GM23338 (cell line): ENCODE measurements at regions not wholly inside any gene's neighbourhood (a gene's known extent, or its start where the extent isn't known, plus 50 kb on each side); places are given as distances from the start of the nearest gene placed in this dataset.

Source experiments
- CREB1 ChIP-seq: fragments of 250-450 bp; sonication (Bioruptor Pico); IDR thresholded peaks from 2 replicates; pipeline ENCODE4 v1.5.0; 2020; ENCODE audit warnings: low read depth, mild to moderate bottlenecking, moderate library complexity
- CTCF ChIP-seq, 2 experiments: fragments of 200-600 bp in 1 of 2; sonication (generic) in 1 of 2; conservative IDR thresholded peaks; 2 replicates each; pipeline versions ENCODE4 v1.5.1 to v1.6.1; 2016 to 2017; ENCODE audit warnings: antibody characterized with exemption in 2 of 2, low read depth in 2 of 2, mild to moderate bottlenecking in 2 of 2, moderate library complexity in 1 of 2
- ETS1 ChIP-seq: IDR thresholded peaks from 2 replicates; pipeline ENCODE4 v1.6.1; 2016; ENCODE audit warnings: antibody characterized with exemption
- EZH2 ChIP-seq: fragments of 200-600 bp; sonication (generic); IDR thresholded peaks from one replicate; pipeline ENCODE4 v1.8.0; 2017; ENCODE audit warnings: antibody characterized with exemption, mild to moderate bottlenecking, low read depth; ENCODE audit not compliant: unreplicated experiment
- EZH2phosphoT487 ChIP-seq: fragments of 200-600 bp; sonication (generic); IDR thresholded peaks from one replicate; pipeline ENCODE4 v1.8.1; 2018; ENCODE audit warnings: antibody characterized with exemption; ENCODE audit not compliant: unreplicated experiment
- JUNB ChIP-seq: IDR thresholded peaks from one replicate; pipeline ENCODE4 v1.6.1; 2016; ENCODE audit warnings: antibody characterized with exemption; ENCODE audit not compliant: unreplicated experiment
- POLR2AphosphoS5 ChIP-seq: IDR thresholded peaks from 2 replicates; pipeline ENCODE4 v1.6.1; 2016; ENCODE audit warnings: antibody characterized with exemption, low read depth
- REST ChIP-seq: IDR thresholded peaks from one replicate; pipeline ENCODE4 v1.6.1; 2018; ENCODE audit warnings: antibody characterized with exemption; ENCODE audit not compliant: unreplicated experiment
- ZNF114 ChIP-seq: fragments of 250-450 bp; sonication (Bioruptor Pico); IDR thresholded peaks from 2 replicates; pipeline ENCODE4 v1.5.0; 2020; ENCODE audit warnings: mild to moderate bottlenecking, moderate library complexity
- ZNF462 ChIP-seq: fragments of 250-450 bp; sonication (Bioruptor Pico); IDR thresholded peaks from 2 replicates; pipeline ENCODE4 v1.5.0; 2020; ENCODE audit warnings: mild to moderate bottlenecking, moderate library complexity

DNA sequence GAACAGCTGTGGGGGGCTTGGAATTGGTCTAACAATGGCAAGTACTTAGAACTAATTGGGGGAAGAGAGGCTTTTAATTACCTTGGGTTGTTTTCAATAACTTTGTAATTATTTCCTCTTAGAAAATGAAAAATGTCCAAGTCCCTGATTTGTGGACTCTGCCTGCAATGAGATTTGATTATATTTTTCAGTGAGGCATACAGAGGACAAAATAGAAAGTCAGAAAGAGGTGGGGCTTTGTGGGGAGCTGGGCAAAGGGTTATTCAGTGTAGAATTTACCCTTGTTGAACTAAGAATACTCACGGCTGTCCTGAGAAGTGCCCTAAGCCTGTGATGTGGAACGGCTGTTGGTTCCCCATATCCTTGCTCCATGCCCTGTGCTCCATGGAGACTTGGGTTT is 153.0 kb downstream of the ICE1 start:
- TF ChIP-seq CTCF (conservative IDR thresholded peaks at IDR 0.05; ENCODE audit: low read depth in 2 of 2): no peak
- no peak for TF ChIP-seq CREB1 (CRISPR knock-in tag)
- no peak for TF ChIP-seq EZH2phosphoT487
- no peak for TF ChIP-seq POLR2AphosphoS5
- no peak for TF ChIP-seq ZNF462
- TF ChIP-seq ZNF114 (CRISPR knock-in tag): no peak
- no peak for TF ChIP-seq EZH2
- no peak for TF ChIP-seq REST
- TF ChIP-seq ETS1: no peak
- no peak for TF ChIP-seq JUNB
